ENCODE measurements at regions not wholly inside any gene's neighbourhood (a gene's known extent, or its start where the extent isn't known, plus 50 kb on each side); places are given as distances from the start of the nearest gene placed in this dataset.
"Not testable (repeated sequence)": the region's sequence is repeated elsewhere in the genome, so short reads cannot be mapped to it uniquely, and the experiment has no call there.

DNA sequence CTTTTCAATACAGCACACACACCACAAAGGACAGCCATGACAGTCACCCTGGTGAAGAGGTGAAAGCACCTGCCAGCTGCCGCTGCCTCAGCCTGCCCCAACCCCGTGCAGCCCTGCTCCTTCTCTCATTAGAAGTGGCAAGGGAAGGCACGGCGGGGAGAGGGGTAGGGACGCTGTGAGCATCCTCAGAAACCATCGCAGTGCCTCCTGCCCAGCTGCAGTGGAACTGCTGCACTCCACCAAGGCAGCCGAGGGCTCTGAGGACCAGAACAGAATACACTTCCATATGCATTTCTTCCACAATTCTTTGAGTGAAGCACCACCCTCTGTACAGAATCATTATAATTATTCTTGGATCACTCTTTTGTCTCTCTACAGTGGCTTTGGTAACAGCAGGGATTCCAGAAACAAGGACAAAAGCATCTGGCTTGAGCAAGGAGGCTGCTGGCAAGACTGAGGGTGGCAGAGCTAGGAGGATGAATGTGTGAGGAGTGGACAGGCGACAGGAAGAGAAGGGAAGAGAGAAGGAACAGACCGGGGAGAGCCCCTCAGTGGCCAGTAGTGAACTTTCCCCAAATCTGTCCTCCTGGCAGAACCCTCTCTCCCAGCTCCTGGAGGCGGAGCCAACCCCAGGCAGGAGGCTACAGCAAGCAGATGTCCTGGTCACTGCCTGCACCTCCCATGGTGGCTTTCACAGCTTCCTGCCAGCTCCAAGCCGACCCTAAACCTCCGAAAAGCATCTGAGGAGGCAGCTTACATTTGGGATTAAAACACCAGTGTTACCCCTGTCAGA is 73.2 kb downstream of the MTNR1A start:
- no peak for FAIRE-seq
- no peak for DNase-seq (ENCODE audit: low spot score)

DNA sequence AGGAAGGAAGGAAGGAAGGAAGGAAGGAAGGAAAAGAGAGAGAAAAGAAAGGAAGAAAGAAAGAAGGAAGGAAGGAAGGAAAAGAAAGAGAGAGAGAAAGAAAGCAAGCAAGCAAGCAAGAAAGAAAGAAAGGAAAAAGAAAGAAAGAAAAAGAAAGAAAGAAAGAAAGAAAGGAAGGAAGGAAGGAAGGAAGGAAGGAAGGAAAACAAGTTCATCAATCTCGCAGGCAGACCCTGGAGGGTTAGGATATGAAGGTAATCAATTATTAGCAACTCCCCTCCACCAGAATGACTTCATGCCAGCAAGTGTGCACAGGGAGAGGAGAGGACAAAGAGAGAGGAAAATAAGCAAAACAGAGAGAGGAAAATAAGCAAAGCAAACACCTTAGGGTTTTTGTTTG is 80.2 kb downstream of the MTNR1A start:
- DNase-seq (ENCODE audit: low spot score) (no peak), FAIRE-seq (no peak)

DNA sequence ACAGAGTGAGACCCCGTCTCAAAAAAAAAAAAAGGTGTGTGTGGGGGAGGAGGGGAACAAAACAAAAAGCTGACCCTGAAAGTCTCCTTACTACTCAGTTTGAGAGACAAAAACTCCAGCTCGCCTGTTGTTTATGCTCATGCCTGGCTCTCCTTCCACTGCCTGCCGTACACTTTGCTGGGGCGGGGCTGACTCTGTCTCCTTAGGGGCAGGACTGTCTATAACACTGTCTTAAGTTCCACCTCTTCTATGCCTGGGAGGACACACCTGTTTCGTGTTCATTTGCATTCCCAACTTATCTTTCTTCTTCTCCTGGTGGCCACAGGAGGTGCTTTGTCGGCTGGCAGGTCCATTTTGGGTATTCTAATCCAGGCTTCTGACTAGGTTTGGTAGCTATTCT is 81.4 kb downstream of the MTNR1A start:
- FAIRE-seq (no peak), DNase-seq (ENCODE audit: low spot score) (no peak)

DNA sequence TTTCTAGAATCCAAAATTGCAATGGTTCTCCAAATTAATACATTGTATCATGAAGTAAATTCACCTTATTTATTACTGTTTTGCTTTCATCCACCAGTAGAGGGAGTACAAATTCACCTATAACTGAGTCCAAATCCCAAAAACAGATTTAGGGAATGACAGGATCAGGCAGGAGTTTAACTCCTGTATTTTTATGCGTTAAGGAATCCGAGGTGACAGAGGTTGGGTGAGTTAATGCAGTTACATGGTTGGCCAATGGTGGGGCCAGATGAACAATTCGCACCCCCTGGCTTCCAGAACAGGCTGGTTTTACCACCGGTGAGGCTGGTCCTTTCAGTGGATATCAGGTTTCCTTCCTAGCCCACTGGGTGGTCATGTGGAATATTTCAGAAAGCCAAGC is 82.4 kb downstream of the MTNR1A start:
- DNase-seq (ENCODE audit: low spot score) (peak; percentile 30), FAIRE-seq (no peak)

DNA sequence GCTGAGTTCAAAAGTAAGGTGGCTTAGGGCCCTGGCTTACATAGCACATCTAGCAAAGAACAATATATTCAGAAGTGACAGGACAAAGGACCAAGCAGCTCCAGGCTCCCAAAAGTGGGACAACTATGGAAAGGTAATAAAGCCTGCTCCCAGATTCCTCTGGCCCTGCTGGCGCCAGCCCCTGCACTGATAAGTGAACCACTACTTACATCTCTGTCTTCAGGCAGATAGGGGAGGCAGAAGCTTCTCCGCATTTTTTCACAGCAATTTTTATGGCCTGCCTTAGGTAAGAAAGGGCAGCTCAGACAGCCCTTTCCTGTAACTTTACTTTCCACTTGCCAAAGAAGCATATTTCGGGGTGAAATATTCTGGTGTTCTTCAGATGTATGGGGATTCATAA is 83.9 kb downstream of the MTNR1A start:
- no peak for FAIRE-seq
- no peak for DNase-seq (ENCODE audit: low spot score)

DNA sequence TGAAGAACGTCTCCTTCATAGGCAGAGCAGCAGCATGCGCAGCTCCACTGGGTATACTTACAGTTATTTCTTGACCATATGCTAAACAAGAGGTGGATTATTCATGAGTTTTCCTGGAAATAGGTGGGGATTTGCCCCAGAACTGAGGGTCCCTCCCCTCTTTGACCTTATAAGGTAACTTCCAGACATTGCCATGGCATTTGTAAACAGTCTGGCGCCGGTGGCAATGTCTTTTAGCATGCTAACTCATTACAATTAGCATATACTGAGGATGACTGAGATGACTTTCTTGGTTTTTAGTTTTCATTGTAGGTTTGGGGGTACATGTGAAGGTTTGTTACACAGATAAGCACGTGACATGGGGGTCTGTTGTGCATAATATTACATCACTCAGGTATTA is 97.3 kb downstream of the MTNR1A start:
- no peak for DNase-seq (ENCODE audit: low spot score)
- FAIRE-seq = no peak

DNA sequence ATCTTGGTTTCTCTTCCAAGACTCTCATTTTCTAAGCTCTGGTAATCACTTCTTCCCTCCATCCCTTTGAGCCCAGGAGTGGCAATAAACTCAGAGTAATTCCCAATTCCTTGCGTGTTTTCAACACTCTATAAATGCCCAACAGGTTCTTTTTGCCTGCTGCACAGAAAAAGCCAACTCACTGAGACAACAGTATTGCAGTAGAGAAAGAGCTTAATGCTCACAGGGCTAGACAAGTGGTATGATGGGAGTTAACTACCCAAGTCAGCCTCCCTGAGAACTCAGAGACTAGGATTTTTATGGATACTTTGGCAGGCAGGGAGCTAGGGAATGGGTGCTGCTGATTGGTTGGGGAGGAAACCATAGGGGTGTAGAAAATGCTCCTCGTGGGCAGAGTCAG is 103.4 kb downstream of the MTNR1A start:
- DNase-seq (ENCODE audit: low spot score) (no peak), FAIRE-seq (no peak)

DNA sequence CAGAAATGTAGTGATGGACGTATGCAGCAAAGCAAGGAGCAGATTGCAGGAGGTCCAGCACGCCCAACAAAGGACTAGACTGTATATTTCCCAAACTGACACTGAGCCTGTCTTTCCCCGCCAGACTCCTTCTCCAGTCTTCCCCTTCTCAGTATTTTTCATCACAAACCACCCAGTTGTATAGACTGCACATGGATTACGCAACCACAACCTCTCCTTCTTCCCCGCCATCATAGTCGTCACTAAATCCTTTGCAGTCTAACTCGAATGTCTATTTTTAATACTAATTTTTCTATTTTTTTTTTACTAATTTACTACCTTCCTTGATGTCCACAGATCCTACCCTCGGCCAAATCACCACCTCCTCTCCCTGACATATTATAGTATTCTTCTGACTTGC is 105.4 kb downstream of the MTNR1A start:
- no peak for FAIRE-seq
- DNase-seq (ENCODE audit: low spot score) = no peak

DNA sequence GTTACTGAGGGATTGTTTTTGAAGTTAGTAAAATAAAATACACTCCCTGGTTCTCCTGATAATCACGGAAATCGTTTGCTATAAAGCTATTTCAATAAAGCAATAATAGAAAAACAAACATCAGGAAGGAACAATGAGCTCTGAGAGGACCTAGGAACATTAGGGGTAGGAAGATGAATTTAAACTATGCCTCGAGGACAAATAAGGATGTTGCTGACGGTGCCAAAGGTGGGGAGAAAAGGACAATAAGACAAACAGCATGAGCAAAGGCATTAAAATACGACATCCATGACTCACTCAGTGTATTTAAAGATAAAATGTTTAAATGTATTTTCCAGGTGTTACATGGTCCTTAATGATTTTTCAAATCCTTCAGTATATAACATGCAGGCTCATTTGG is 110.3 kb downstream of the MTNR1A start:
- FAIRE-seq (no peak), DNase-seq (ENCODE audit: low spot score) (no peak)

DNA sequence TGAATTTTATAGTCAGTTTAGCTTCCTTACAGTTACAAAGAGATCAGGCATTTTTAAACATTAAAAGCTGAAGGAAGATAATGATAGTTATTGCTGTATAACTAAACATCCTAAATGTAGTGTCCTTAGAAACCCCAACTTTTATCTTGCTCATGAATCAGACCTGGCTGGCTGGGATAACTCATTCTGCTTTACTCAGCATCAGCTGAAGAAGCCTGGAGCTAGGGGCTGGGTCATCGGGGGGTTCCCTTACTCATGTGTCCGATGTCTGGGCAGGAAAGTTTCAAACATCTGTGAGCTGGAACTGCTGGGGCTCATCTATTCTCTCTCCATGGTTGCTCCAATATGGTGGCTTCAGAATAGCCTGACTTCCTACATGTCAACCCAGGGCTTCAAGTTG is 113.9 kb downstream of the MTNR1A start:
- no peak for DNase-seq (ENCODE audit: low spot score)
- FAIRE-seq = no peak

DNA sequence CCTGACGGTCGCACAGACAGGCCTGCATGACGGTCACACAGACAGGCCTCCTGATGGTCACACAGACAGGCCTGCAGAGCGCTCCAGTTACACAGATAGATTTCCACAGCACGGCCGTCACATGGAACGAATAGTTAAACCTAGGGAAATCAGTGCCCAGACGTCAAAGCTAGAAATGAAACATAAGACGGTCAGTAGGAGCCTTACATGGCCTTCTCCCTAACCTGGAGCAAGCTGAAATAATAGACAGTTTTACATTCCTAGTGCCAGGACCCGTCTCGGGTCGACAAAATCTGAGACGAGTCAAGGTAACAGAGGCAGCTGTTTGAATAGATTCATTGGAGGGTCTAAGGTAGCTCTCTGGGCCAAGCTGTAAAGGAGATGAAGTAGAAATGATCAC is 126.9 kb downstream of the MTNR1A start:
- DNase-seq (ENCODE audit: low spot score) (no peak), FAIRE-seq (no peak)

DNA sequence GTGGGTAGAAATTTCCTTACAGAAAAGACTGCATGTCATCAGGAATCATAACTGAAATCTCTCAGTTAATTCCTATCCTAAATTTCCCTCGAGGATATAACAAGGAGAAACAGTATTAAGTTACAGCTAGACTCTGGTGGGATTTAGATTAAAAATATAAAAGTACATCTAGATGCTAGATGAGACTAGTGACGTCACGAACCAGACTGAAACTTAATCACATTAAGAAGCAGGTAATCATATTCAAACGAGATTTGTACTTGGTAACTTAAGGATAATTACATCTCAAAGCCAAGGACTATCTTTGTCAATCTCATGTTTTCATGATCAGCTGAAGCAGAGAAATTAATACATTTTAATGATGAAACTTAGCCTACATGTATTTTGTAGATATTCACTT is 130.6 kb downstream of the MTNR1A start:
- FAIRE-seq (no peak), DNase-seq (ENCODE audit: low spot score) (no peak)

DNA sequence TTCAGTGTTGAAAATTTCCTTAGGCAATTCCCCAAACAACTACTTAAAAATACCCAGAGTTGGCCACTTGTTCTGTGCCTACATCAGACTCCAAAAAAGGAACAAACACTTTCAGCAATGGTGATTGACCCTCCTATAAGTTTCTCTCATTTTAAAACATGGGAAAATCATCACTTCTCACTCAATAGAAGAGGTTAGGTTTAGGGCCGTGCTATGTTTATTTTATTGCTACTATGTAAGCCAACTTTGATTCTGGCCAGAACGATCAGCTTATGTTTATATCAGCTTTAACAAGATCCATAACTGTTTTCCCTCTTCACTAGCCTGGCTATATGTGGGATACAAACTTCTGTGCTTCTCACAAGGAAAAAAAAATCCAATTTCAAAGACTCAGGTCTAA is 133.1 kb downstream of the MTNR1A start:
- DNase-seq (ENCODE audit: low spot score) (no peak), FAIRE-seq (no peak)

DNA sequence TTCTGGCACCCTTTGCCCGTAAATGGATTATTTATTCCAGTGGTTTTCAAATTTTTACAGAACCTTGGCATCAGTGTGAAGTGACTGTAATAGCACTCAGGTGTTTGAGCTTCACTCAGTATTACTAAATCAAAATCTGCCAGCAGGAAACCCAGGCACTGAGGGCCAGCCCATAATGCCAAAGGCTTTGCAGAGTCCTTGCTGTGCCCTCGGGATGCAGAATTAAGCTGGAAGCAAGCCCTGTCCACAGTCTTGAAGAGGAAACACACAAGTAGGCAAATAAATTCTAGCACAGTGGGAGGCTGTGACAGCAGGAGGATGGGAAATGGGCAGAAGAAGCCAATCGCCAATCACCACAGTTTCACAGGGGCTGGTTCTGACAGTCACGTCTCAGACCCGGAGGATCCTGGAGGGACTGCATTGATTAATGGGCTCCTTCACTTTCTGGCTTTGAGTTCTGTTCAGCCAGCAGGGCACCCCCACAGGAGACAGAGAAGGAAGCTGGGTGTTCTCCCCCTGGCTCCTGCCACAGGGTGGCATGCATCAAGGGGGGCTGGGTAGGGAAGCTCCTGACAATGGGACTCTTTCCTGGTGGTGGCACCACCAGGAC is 138.8 kb downstream of the MTNR1A start:
- DNase-seq (ENCODE audit: low spot score) = no peak
- FAIRE-seq = no peak

DNA sequence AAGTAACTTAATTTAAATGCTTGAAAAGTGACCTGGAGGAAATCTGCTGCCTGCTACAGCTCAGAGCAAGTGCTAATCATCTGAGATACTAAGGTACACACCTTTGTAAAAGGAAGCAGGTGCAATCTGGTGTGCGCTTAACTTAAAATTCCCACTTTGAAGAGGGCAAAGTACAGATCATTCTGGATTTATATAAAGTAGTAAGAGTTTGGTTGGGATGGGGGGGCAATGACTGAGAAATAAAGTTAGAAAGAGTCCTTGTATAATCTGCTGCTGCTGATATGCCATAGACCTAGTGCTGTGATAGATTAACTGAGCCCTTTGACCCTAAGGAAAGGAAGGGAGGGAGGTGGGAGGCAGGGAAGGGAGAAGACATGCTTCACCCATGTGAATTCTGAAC is 141.0 kb downstream of the MTNR1A start:
- no peak for FAIRE-seq
- DNase-seq (ENCODE audit: low spot score) = no peak

DNA sequence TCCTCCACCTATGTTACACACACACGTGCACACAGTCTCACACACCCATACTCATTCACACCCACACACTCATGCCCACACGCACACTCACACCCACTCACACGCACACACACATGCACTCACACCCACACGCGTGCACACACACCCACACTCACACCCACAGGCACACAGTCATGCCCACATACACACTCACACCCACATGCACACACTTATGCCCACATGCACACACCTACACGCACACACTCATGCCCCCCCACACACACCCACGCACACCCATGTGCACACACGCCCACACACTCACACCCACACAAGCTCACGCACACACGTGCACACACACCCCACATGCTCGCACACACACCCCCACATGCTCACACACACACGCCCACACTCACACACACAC is 140.0 kb downstream of the F11 start:
- FAIRE-seq (peak; percentile 90), DNase-seq (ENCODE audit: low spot score) (no peak)

DNA sequence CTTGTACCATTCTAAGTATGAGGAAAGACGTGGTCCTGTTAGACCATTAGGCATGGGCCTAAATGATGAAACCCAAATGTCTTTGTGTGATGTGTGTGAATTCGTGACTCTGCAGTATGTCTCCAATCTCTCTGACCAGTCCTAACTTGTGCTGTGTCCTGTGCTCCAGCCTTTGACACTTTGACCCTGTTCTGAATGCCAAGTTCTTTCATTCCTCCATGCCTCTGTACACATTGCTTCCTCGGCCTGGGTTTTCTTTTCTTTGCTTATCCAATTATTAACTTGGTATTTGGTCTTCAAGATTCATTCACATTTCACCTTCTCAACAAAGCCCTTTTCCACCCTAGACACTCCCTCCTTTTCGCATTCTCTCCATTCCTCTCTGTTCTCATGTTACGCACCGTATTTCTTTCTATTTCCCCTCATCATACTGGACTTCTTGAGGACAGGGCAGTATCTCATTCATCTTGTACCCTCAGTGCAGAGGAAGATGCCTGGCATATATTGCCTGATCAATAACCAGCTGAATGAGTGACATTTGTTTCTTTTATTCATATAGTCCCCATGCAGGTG is 138.7 kb downstream of the F11 start:
- DNase-seq (ENCODE audit: low spot score) = no peak
- no peak for FAIRE-seq

DNA sequence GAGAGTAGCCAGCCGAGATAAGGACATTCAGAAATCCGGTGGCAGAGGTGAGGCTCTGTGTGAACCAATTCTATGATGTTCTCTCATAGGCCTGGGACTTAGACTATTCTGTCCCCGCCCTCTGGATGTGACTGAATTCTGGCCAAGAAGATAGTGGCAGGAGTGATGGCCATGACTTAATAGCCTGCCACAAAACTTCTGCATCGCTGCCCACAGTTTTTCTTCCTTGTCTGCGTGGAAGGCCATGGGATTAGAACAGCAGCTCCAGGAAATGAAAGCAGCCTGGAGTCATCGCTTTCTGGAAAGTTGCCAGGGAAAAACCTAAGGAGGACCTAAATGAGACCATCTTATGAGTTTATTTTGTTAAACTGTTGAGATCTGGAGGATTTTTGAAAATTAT is 134.7 kb downstream of the F11 start:
- DNase-seq (ENCODE audit: low spot score) = no peak
- FAIRE-seq = no peak

DNA sequence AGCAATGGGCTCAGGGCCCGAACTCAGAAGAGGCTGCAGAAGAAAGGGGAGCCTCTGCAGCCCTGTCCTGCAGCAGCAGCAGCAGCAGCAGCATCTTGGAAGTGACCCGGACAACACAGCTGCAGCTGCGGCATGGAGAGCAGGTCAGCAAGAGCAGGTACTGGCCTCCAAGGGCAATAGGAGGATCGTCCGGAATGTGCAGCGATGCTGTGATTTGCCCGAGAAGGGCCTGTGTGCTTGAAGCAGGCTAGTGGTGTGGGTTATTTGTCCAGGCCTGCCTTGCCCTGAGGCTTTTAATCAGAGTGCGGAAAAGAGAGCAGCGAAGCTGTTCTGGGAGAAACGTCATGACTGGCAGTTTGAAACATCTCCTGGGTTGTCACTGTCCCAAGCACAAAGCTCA is 126.0 kb downstream of the F11 start:
- DNase-seq (ENCODE audit: low spot score) = no peak

DNA sequence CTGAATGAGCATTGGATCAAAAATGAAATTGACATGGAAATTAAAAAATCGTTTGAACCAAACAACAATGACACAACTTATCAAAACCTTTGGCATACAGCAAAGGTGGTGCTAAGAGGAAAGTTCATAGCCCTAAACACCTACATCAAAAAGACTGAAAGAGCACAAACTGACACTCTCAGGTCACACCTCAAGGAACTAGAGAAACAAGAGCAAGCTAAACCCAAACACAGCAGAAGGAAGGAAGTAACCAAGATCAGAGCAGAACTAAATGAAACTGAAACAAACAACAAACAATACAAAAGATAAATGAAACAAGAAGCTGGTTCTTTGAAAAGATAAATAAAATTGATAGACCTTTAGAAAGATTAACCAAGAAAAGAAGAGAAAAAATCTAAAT is 118.3 kb downstream of the F11 start:
- DNase-seq (ENCODE audit: low spot score); FAIRE-seq: not testable (repeated sequence)

More for the DNA sequence above, 126.0 kb downstream of the F11 start:
- FAIRE-seq = no peak

DNA sequence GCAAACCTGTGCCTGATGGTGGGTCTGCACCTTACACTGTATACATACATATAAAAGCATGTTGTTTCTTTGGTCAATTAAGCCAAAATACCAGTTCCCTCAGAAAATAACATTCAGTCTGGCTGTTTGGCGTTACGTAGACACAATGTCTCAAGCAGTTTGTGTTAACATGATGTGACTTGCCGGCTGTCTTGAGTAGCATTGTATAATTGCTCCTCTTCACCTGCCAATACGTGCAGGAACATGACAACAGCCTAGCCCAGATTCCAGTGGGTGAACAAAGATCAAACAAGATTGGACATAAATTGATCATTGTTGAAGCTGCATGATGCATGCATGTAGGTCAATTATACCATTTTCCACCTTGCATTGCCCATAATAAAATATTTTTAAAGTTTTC is 102.3 kb downstream of the F11 start:
- no peak for DNase-seq (ENCODE audit: low spot score)
- FAIRE-seq = no peak

DNA sequence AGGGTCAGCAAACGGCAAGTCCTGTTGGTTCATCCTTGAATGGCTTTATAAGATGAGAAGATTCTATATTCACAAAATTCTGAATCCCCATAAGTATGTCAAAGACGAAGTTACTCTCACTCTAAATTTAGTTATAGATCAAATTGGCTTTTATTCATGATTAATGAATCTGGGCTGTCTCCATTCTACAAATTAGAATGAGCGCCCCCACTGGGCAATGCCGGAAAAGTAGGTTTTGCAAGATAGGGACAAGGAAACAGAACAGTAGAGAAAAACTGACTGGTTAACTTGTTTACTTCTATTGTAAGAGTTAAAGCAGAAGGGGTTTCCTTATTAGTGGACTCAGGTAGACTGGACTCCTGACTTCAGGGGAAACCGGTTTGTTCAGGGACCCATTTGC is 100.3 kb downstream of the F11 start:
- FAIRE-seq (no peak), DNase-seq (ENCODE audit: low spot score) (no peak)

DNA sequence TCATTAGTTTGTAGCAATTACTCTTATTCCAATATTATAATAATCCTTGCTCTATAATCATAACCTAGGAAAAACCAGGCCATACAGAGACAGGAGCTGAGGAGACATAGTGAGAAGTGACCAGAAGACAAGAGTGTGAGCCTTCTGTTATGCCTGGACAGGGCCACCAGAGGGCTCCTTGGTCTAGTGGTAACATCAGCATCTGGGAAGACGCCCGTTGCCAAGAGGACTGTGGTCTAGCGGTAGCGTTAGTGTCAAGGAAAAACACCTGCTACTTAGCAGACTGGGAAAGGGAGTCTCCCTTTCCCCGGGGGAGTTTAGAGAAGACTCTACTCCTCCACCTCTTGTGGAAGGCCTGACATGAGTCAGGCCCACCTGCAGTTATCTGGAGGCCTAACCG is 97.0 kb downstream of the F11 start:
- not testable (repeated sequence) for FAIRE-seq; DNase-seq (ENCODE audit: low spot score)

Data from urothelium cell line (cell line).